ENCODE measurements at regions not wholly inside any gene's neighbourhood (a gene's known extent, or its start where the extent isn't known, plus 50 kb on each side); places are given as distances from the start of the nearest gene placed in this dataset.

- H3K36me3 ChIP-seq, result no peaks in the 10 kb centered on the region
- peaks cover 12% of the 10 kb centered on the region for H3K9me3 ChIP-seq (ENCODE audit: severe bottlenecking)
- no peaks in the 10 kb centered on the region for H3K27me3 ChIP-seq (ENCODE audit: insufficient read depth, low read depth, severe bottlenecking)
- no peak for DNase-seq
- no peak overlapping the region for H3K4me3 ChIP-seq (ENCODE audit: low read depth, low read length)
- TF ChIP-seq CTCF (IDR thresholded peaks at IDR 0.05; ENCODE audit: low read depth, low read length), result no peak
- no peak overlapping the region for H3K27ac ChIP-seq
These were observed 526.3 kb downstream of the MATN1 start for GRCh38 chr1:30196872-30197638.

- peaks cover 12% of the 10 kb centered on the region for H3K9me3 ChIP-seq (ENCODE audit: severe bottlenecking)
- no peak for TF ChIP-seq CTCF (IDR thresholded peaks at IDR 0.05; ENCODE audit: low read depth, low read length)
- H3K4me3 ChIP-seq (ENCODE audit: low read depth, low read length), result no peak overlapping the region
- no peaks in the 10 kb centered on the region for H3K36me3 ChIP-seq
- no peaks in the 10 kb centered on the region for H3K27me3 ChIP-seq (ENCODE audit: insufficient read depth, low read depth, severe bottlenecking)
- no peak overlapping the region for H3K27ac ChIP-seq
- DNase-seq, result no peak
These were observed 526.9 kb downstream of the MATN1 start for GRCh38 chr1:30196457-30196856.

- Histone ChIP-seq H3K9me3 (ENCODE audit: severe bottlenecking) (peaks cover 7% of the 10 kb centered on the region), H3K4me3 (ENCODE audit: low read depth, low read length) (no peak overlapping the region), H3K27ac (no peak overlapping the region), H3K27me3 (ENCODE audit: insufficient read depth, low read depth, severe bottlenecking) (no peaks in the 10 kb centered on the region), H3K36me3 (no peaks in the 10 kb centered on the region)
- no peak for DNase-seq
- no peak for TF ChIP-seq CTCF (IDR thresholded peaks at IDR 0.05; ENCODE audit: low read depth, low read length)
These were observed 527.8 kb downstream of the MATN1 start for GRCh38 chr1:30195424-30196134.

GRCh38 chr1:30194741-30195423 is 528.5 kb downstream of the MATN1 start:
- Histone ChIP-seq H3K27ac (no peak overlapping the region), H3K27me3 (ENCODE audit: insufficient read depth, low read depth, severe bottlenecking) (no peaks in the 10 kb centered on the region), H3K9me3 (ENCODE audit: severe bottlenecking) (no peaks in the 10 kb centered on the region), H3K36me3 (no peaks in the 10 kb centered on the region), H3K4me3 (ENCODE audit: low read depth, low read length) (no peak overlapping the region)
- DNase-seq, result no peak
- TF ChIP-seq CTCF (IDR thresholded peaks at IDR 0.05; ENCODE audit: low read depth, low read length), result no peak

- no peaks in the 10 kb centered on the region for H3K36me3 ChIP-seq
- H3K27me3 ChIP-seq (ENCODE audit: insufficient read depth, low read depth, severe bottlenecking), result no peaks in the 10 kb centered on the region
- no peak for DNase-seq
- no peak overlapping the region for H3K27ac ChIP-seq
- TF ChIP-seq CTCF (IDR thresholded peaks at IDR 0.05; ENCODE audit: low read depth, low read length), result no peak
- H3K4me3 ChIP-seq (ENCODE audit: low read depth, low read length), result no peak overlapping the region
- no peaks in the 10 kb centered on the region for H3K9me3 ChIP-seq (ENCODE audit: severe bottlenecking)
These were observed 529.3 kb downstream of the MATN1 start for GRCh38 chr1:30194046-30194619.
